Hepatocyte (in vitro differentiated cells): ENCODE measurements at regions not wholly inside any gene's neighbourhood (a gene's known extent, or its start where the extent isn't known, plus 50 kb on each side); places are given as distances from the start of the nearest gene placed in this dataset.

Experiments used
- DNase-seq: peaks from one replicate; pipeline ENCODE4 v3.0.0-alpha.2; 2016; ENCODE audit warnings: low spot score
- H2AFZ ChIP-seq: fragments of 200-600 bp; sonication (generic); 2 replicates; pipeline ENCODE4 v1.6.0; 2016; ENCODE audit warnings: antibody characterized with exemption, mild to moderate bottlenecking
- H3K27ac ChIP-seq: fragments of 200-600 bp; sonication (generic); 2 replicates; pipeline ENCODE4 v1.5.1; 2016; ENCODE audit warnings: mild to moderate bottlenecking
- H3K27me3 ChIP-seq: fragments of 200-600 bp; sonication (generic); 2 replicates; pipeline ENCODE4 v1.6.1; 2016
- H3K36me3 ChIP-seq: fragments of 200-600 bp; sonication (generic); replicated peaks from 2 replicates; pipeline ENCODE4 v1.5.1; 2016; ENCODE audit warnings: low read depth; ENCODE audit not compliant: insufficient read depth
- H3K4me1 ChIP-seq: fragments of 200-600 bp; sonication (generic); 2 replicates; pipeline ENCODE4 v1.5.1; 2016; ENCODE audit warnings: mild to moderate bottlenecking, moderate library complexity; ENCODE audit not compliant: insufficient read depth
- H3K4me2 ChIP-seq: fragments of 200-600 bp; sonication (generic); 2 replicates; pipeline ENCODE4 v1.6.0; 2016
- H3K4me3 ChIP-seq: fragments of 200-600 bp; sonication (generic); 2 replicates; pipeline ENCODE4 v1.5.1; 2016; ENCODE audit warnings: mild to moderate bottlenecking
- H3K79me2 ChIP-seq: fragments of 200-600 bp; sonication (generic); 2 replicates; pipeline ENCODE4 v1.6.0; 2017; ENCODE audit warnings: mild to moderate bottlenecking
- H3K9me2 ChIP-seq: fragments of 200-600 bp; sonication (generic); replicated peaks from 2 replicates; pipeline ENCODE4 v1.6.0; 2017; ENCODE audit warnings: mild to moderate bottlenecking; ENCODE audit not compliant: insufficient read depth
- H3K9me3 ChIP-seq: fragments of 200-600 bp; sonication (generic); 2 replicates; pipeline ENCODE4 v1.5.1; 2016; ENCODE audit warnings: low read depth, mild to moderate bottlenecking
- H4K20me1 ChIP-seq: fragments of 200-600 bp; sonication (generic); 2 replicates; pipeline ENCODE4 v1.6.0; 2016; ENCODE audit warnings: mild to moderate bottlenecking; ENCODE audit not compliant: insufficient read depth, poor library complexity, severe bottlenecking
- CTCF ChIP-seq: fragments of 200-600 bp; sonication (generic); IDR thresholded peaks from 2 replicates; pipeline ENCODE4 v1.5.1; 2016; ENCODE audit warnings: antibody characterized with exemption, mild to moderate bottlenecking; ENCODE audit not compliant: poor library complexity
- EZH2 ChIP-seq: fragments of 200-600 bp; sonication (generic); IDR thresholded peaks from 2 replicates; pipeline ENCODE4 v1.6.1; 2016; ENCODE audit warnings: antibody characterized with exemption, mild to moderate bottlenecking, borderline replicate concordance
- EZH2phosphoT487 ChIP-seq: fragments of 200-600 bp; sonication (generic); IDR thresholded peaks from one replicate; pipeline ENCODE4 v1.6.1; 2018; ENCODE audit warnings: antibody characterized with exemption, mild to moderate bottlenecking, low read depth, moderate library complexity; ENCODE audit not compliant: unreplicated experiment, severe bottlenecking
- WGBS: methylation state at CpG from one replicate; pipeline ENCODE4 v1.1.6; 2016; ENCODE audit warnings: low lambda C conversion rate; ENCODE audit errors: missing lambda C conversion rate; 5-methylcytosine and 5-hydroxymethylcytosine counted together

GRCh38 chr12:23399402-23399933, 550.0 kb downstream of the SOX5 start:
- no peaks in the 10 kb centered on the region for H3K27me3 ChIP-seq
- H3K9me3 ChIP-seq, result no peaks in the 10 kb centered on the region
- no peaks in the 10 kb centered on the region for H4K20me1 ChIP-seq
- DNase-seq, result no peak
- WGBS, result 29% methylated on average over 2 of the region's 2 CpGs
- no peak for TF ChIP-seq CTCF
- TF ChIP-seq EZH2phosphoT487, result no peak
- TF ChIP-seq EZH2, result no peak
- no peaks in the 10 kb centered on the region for H3K9me2 ChIP-seq
- H2AFZ ChIP-seq, result no peak overlapping the region
- no peaks in the 10 kb centered on the region for H3K79me2 ChIP-seq
- H3K4me3 ChIP-seq, result no peak overlapping the region
- H3K4me2 ChIP-seq, result no peak overlapping the region
- H3K27ac ChIP-seq, result no peak overlapping the region
- H3K36me3 ChIP-seq, result no peaks in the 10 kb centered on the region
- no peaks in the 10 kb centered on the region for H3K4me1 ChIP-seq

GRCh38 chr12:23415180-23415579, 534.3 kb downstream of the SOX5 start:
- Histone ChIP-seq H3K27me3 (no peaks in the 10 kb centered on the region), H3K9me3 (no peaks in the 10 kb centered on the region), H3K79me2 (no peaks in the 10 kb centered on the region), H3K27ac (no peak overlapping the region), H3K4me3 (no peak overlapping the region), H3K4me2 (no peak overlapping the region), H3K9me2 (no peaks in the 10 kb centered on the region), H2AFZ (no peak overlapping the region), H4K20me1 (no peaks in the 10 kb centered on the region), H3K4me1 (no peaks in the 10 kb centered on the region), H3K36me3 (no peaks in the 10 kb centered on the region)
- TF ChIP-seq CTCF, result no peak
- no peak for TF ChIP-seq EZH2
- no peak for TF ChIP-seq EZH2phosphoT487
- WGBS, result 84% methylated on average over 3 of the region's 3 CpGs
- DNase-seq, result no peak

GRCh38 chr12:23421556-23421955, 527.9 kb downstream of the SOX5 start:
- WGBS, result 69% methylated on average over 6 of the region's 6 CpGs
- Histone ChIP-seq H3K36me3 (no peaks in the 10 kb centered on the region), H3K4me1 (no peaks in the 10 kb centered on the region), H3K27ac (no peak overlapping the region), H2AFZ (no peak overlapping the region), H3K4me2 (no peak overlapping the region), H3K9me3 (no peaks in the 10 kb centered on the region), H3K9me2 (no peaks in the 10 kb centered on the region), H3K27me3 (no peaks in the 10 kb centered on the region), H4K20me1 (no peaks in the 10 kb centered on the region), H3K79me2 (no peaks in the 10 kb centered on the region), H3K4me3 (no peak overlapping the region)
- no peak for DNase-seq
- TF ChIP-seq CTCF, result no peak
- no peak for TF ChIP-seq EZH2phosphoT487
- no peak for TF ChIP-seq EZH2
